Tibial nerve (tissue), 4 donors: ENCODE measurements at regions not wholly inside any gene's neighbourhood (a gene's known extent, or its start where the extent isn't known, plus 50 kb on each side); places are given as distances from the start of the nearest gene placed in this dataset.

Experiments used
- DNase-seq, 2 donors: peaks; one replicate each; pipeline ENCODE4 v3.0.0-alpha.2; 2019; ENCODE audit warnings: low spot score in 2 of 2
- H3K27ac ChIP-seq, 4 donors: fragments of 200-600 bp; sonication (generic) in 3 of 4; one replicate each; pipeline ENCODE4 v1.5.1; 2017 to 2019; ENCODE audit warnings: mild to moderate bottlenecking in 1 of 4
- H3K27me3 ChIP-seq, 2 donors: fragments of 200-600 bp; sonication (generic) in 1 of 2; one replicate each; pipeline versions ENCODE4 v1.5.1 to v1.6.0; 2017 to 2019
- H3K36me3 ChIP-seq, 3 donors: fragments of 200-600 bp; sonication (generic); one replicate each; pipeline ENCODE4 v1.5.1; 2018 to 2019
- H3K4me1 ChIP-seq, 4 donors: fragments of 200-600 bp; sonication (generic) in 3 of 4; one replicate each; pipeline ENCODE4 v1.5.1; 2017 to 2019
- H3K4me3 ChIP-seq, 4 donors: fragments of 200-600 bp; sonication (generic) in 3 of 4; one replicate each; pipeline ENCODE4 v1.5.1; 2017 to 2019; ENCODE audit warnings: mild to moderate bottlenecking in 1 of 4, moderate library complexity in 1 of 4
- H3K9me3 ChIP-seq, 4 donors: fragments of 200-600 bp; sonication (generic) in 3 of 4; one replicate each; pipeline ENCODE4 v1.5.1; 2017 to 2019
- CTCF ChIP-seq, 5 experiments: fragments of 200-600 bp in 3 of 5; fragments of 450-650 bp in 2 of 5; sonication (generic) in 3 of 5; IDR thresholded peaks; one replicate each; pipeline ENCODE4 v1.5.1; 2016 to 2019; ENCODE audit warnings: antibody characterized with exemption in 5 of 5, mild to moderate bottlenecking in 3 of 5, moderate library complexity in 2 of 5
- EP300 ChIP-seq, 2 donors: sonication (generic); formaldehyde crosslinking; IDR thresholded peaks; one replicate each; pipeline ENCODE4 v1.6.1; 2017; ENCODE audit warnings: antibody characterized with exemption in 2 of 2, mild to moderate bottlenecking in 1 of 2
- POLR2A ChIP-seq, 2 donors: fragments of 450-650 bp; IDR thresholded peaks; one replicate each; pipeline ENCODE4 v1.6.1; 2017; ENCODE audit warnings: antibody characterized with exemption in 2 of 2, mild to moderate bottlenecking in 2 of 2, moderate library complexity in 2 of 2
- WGBS, 2 donors: methylation state at CpG; one replicate each; pipeline ENCODE4 v1.1.5; 2018; 5-methylcytosine and 5-hydroxymethylcytosine counted together

- no peaks in the 10 kb centered on the region for H3K36me3 ChIP-seq
- H3K9me3 ChIP-seq: no peaks in the 10 kb centered on the region
- TF ChIP-seq CTCF (IDR thresholded peaks at IDR 0.05): no peak
- TF ChIP-seq POLR2A (IDR thresholded peaks at IDR 0.05): no peak
- no peak for TF ChIP-seq EP300 (IDR thresholded peaks at IDR 0.05)
- H3K27me3 ChIP-seq: no peaks in the 10 kb centered on the region
- H3K4me3 ChIP-seq: no peak overlapping the region
- peaks cover 0 to 2% (median 0%) of the 10 kb centered on the region in 4 donors for H3K4me1 ChIP-seq
- H3K27ac ChIP-seq: no peak overlapping the region
- DNase-seq: no peak
Measured at GRCh38 chr13:72505376-72505775, 222.1 kb downstream of the MZT1 start.

GRCh38 chr13:72504131-72504841 is 223.1 kb downstream of the MZT1 start:
- no peaks in the 10 kb centered on the region for H3K9me3 ChIP-seq
- DNase-seq: no peak
- no peak for TF ChIP-seq POLR2A (IDR thresholded peaks at IDR 0.05)
- no peak for TF ChIP-seq CTCF (IDR thresholded peaks at IDR 0.05)
- no peaks in the 10 kb centered on the region for H3K27me3 ChIP-seq
- H3K27ac ChIP-seq: no peak overlapping the region
- H3K36me3 ChIP-seq: no peaks in the 10 kb centered on the region
- WGBS, 2 donors: 31 to 50% methylated on average over 5 of the region's 5 CpGs
- H3K4me1 ChIP-seq: peaks cover 0 to 2% (median 0%) of the 10 kb centered on the region in 4 donors
- H3K4me3 ChIP-seq: no peak overlapping the region

GRCh38 chr13:72500851-72501250 is 226.6 kb downstream of the MZT1 start:
- WGBS, 2 donors: 92 to 95% methylated on average over 2 of the region's 2 CpGs

GRCh38 chr13:72495681-72496080 is 231.7 kb downstream of the MZT1 start:
- Histone ChIP-seq H3K4me1 (no peaks in the 10 kb centered on the region), H3K27me3 (no peaks in the 10 kb centered on the region), H3K36me3 (no peaks in the 10 kb centered on the region), H3K9me3 (no peaks in the 10 kb centered on the region), H3K27ac (no peak overlapping the region), H3K4me3 (no peak overlapping the region)
- TF ChIP-seq POLR2A (IDR thresholded peaks at IDR 0.05) (no peak), CTCF (IDR thresholded peaks at IDR 0.05) (no peak), EP300 (IDR thresholded peaks at IDR 0.05) (no peak)
- DNase-seq: no peak
- 93 to 97% methylated on average over 4 of the region's 4 CpGs for WGBS, 2 donors

More at GRCh38 chr13:72500851-72501250, 226.6 kb downstream of the MZT1 start:
- no peak overlapping the region for H3K27ac ChIP-seq
- H3K4me3 ChIP-seq: no peak overlapping the region
- TF ChIP-seq CTCF (IDR thresholded peaks at IDR 0.05) (no peak), EP300 (IDR thresholded peaks at IDR 0.05) (no peak), POLR2A (IDR thresholded peaks at IDR 0.05) (no peak)
- no peaks in the 10 kb centered on the region for H3K36me3 ChIP-seq
- H3K9me3 ChIP-seq: no peaks in the 10 kb centered on the region
- DNase-seq: no peak
- H3K4me1 ChIP-seq: peaks cover 0 to 2% (median 0%) of the 10 kb centered on the region in 4 donors
- H3K27me3 ChIP-seq: no peaks in the 10 kb centered on the region

GRCh38 chr13:72489751-72490150 is 237.7 kb downstream of the MZT1 start:
- H3K9me3 ChIP-seq: no peaks in the 10 kb centered on the region
- no peak overlapping the region for H3K27ac ChIP-seq
- H3K27me3 ChIP-seq: no peaks in the 10 kb centered on the region
- TF ChIP-seq EP300 (IDR thresholded peaks at IDR 0.05) (no peak), POLR2A (IDR thresholded peaks at IDR 0.05) (no peak), CTCF (IDR thresholded peaks at IDR 0.05) (no peak)
- H3K36me3 ChIP-seq: no peaks in the 10 kb centered on the region
- H3K4me3 ChIP-seq: no peak overlapping the region
- WGBS, 2 donors: 25 to 36% methylated on average over 4 of the region's 4 CpGs
- no peaks in the 10 kb centered on the region for H3K4me1 ChIP-seq
- no peak for DNase-seq
